Fibroblast of lung (primary cell): ENCODE measurements at regions not wholly inside any gene's neighbourhood (a gene's known extent, or its start where the extent isn't known, plus 50 kb on each side); places are given as distances from the start of the nearest gene placed in this dataset.

ENCODE experiments used
- DNase-seq, 2 donors: peaks; one replicate each; pipeline versions ENCODE4 v3.0.0 to v3.0.0-alpha.2; 2010; ENCODE audit warnings: low read depth in 2 of 2
- H2AFZ ChIP-seq: 2 replicates; pipeline ENCODE4 v1.5.1; 2012; ENCODE audit warnings: low read length, control low read depth, inconsistent platforms
- H3K27ac ChIP-seq: 2 replicates; pipeline ENCODE4 v1.5.1; 2011; ENCODE audit warnings: low read length, control low read depth; ENCODE audit not compliant: insufficient read depth
- H3K27me3 ChIP-seq: 2 replicates; pipeline ENCODE4 v1.5.1; 2011; ENCODE audit warnings: mild to moderate bottlenecking, low read length; ENCODE audit not compliant: control insufficient read depth, insufficient read depth
- H3K36me3 ChIP-seq: 2 replicates; pipeline ENCODE4 v1.5.1; 2011; ENCODE audit warnings: low read length; ENCODE audit not compliant: control insufficient read depth, insufficient read depth
- H3K4me1 ChIP-seq: 2 replicates; pipeline ENCODE4 v1.5.1; 2011; ENCODE audit warnings: low read length; ENCODE audit not compliant: control insufficient read depth, insufficient read depth; ENCODE audit errors: extremely low read depth
- H3K4me2 ChIP-seq: 2 replicates; pipeline ENCODE4 v1.5.1; 2011; ENCODE audit warnings: low read length, control low read depth; ENCODE audit not compliant: insufficient read depth; ENCODE audit errors: extremely low read depth
- H3K4me3 ChIP-seq, 4 experiments: fragments of 200-600 bp in 1 of 4; sonication (generic) in 1 of 4; replicated peaks in 1 of 4; 2 replicates each; pipeline ENCODE4 v1.5.1; 2011 to 2016; ENCODE audit warnings: low read length in 4 of 4, low read depth in 3 of 4, mild to moderate bottlenecking in 3 of 4, control low read depth in 2 of 4, inconsistent platforms in 1 of 4, mixed read lengths in 1 of 4; ENCODE audit not compliant: insufficient read depth in 1 of 4; ENCODE audit errors: control extremely low read depth in 1 of 4
- H3K79me2 ChIP-seq: 2 replicates; pipeline ENCODE4 v1.5.1; 2012; ENCODE audit warnings: mild to moderate bottlenecking, low read length, inconsistent platforms; ENCODE audit not compliant: control insufficient read depth, insufficient read depth
- H3K9ac ChIP-seq: 2 replicates; pipeline ENCODE4 v1.5.1; 2011; ENCODE audit warnings: mild to moderate bottlenecking, low read length, control low read depth; ENCODE audit not compliant: insufficient read depth
- H3K9me3 ChIP-seq: 2 replicates; pipeline ENCODE4 v1.5.1; 2012; ENCODE audit warnings: low read depth, low read length; ENCODE audit not compliant: control insufficient read depth, insufficient read depth
- H4K20me1 ChIP-seq: 2 replicates; pipeline ENCODE4 v1.5.1; 2011; ENCODE audit warnings: low read length; ENCODE audit not compliant: control insufficient read depth, insufficient read depth; ENCODE audit errors: extremely low read depth
- EZH2 ChIP-seq: IDR thresholded peaks from 2 replicates; pipeline ENCODE4 v1.5.1; 2012; ENCODE audit warnings: low read length, control low read depth, mild to moderate bottlenecking; ENCODE audit errors: missing control alignments
- TF ChIP-seq, protein P1 (sequence below), 2 donors: IDR thresholded peaks in 1 of 2; conservative IDR thresholded peaks in 1 of 2; 1 replicate in 1 of 2; 2 replicates in 1 of 2; pipeline ENCODE4 v1.5.1; 2011 to 2012; ENCODE audit warnings: low read length in 2 of 2, control low read depth in 1 of 2, inconsistent platforms in 1 of 2, low read depth in 1 of 2, mild to moderate bottlenecking in 1 of 2

- TF ChIP-seq, protein P1, sequence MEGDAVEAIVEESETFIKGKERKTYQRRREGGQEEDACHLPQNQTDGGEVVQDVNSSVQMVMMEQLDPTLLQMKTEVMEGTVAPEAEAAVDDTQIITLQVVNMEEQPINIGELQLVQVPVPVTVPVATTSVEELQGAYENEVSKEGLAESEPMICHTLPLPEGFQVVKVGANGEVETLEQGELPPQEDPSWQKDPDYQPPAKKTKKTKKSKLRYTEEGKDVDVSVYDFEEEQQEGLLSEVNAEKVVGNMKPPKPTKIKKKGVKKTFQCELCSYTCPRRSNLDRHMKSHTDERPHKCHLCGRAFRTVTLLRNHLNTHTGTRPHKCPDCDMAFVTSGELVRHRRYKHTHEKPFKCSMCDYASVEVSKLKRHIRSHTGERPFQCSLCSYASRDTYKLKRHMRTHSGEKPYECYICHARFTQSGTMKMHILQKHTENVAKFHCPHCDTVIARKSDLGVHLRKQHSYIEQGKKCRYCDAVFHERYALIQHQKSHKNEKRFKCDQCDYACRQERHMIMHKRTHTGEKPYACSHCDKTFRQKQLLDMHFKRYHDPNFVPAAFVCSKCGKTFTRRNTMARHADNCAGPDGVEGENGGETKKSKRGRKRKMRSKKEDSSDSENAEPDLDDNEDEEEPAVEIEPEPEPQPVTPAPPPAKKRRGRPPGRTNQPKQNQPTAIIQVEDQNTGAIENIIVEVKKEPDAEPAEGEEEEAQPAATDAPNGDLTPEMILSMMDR (conservative IDR thresholded peaks at IDR 0.05 in 1 of 2, IDR thresholded peaks at IDR 0.05 in 1 of 2; ENCODE audit: low read depth in 1 of 2, low read length in 2 of 2), result no peak
- no peak for TF ChIP-seq EZH2
- no peak for DNase-seq
- no peak overlapping the region for H3K4me3 ChIP-seq
- H4K20me1 ChIP-seq, result no peaks in the 10 kb centered on the region
- no peaks in the 10 kb centered on the region for H3K9me3 ChIP-seq
- no peak overlapping the region for H2AFZ ChIP-seq
- no peaks in the 10 kb centered on the region for H3K79me2 ChIP-seq
- no peaks in the 10 kb centered on the region for H3K36me3 ChIP-seq
- no peak overlapping the region for H3K9ac ChIP-seq
- no peaks in the 10 kb centered on the region for H3K27me3 ChIP-seq
- H3K4me2 ChIP-seq, result no peak overlapping the region
- no peak overlapping the region for H3K27ac ChIP-seq
- H3K4me1 ChIP-seq, result no peaks in the 10 kb centered on the region
Observed at GRCh38 chr13:108096301-108096915, 118.9 kb downstream of the LIG4 start.

- H2AFZ ChIP-seq, result no peak overlapping the region
- no peaks in the 10 kb centered on the region for H4K20me1 ChIP-seq
- no peak overlapping the region for H3K27ac ChIP-seq
- H3K9me3 ChIP-seq, result no peaks in the 10 kb centered on the region
- no peaks in the 10 kb centered on the region for H3K79me2 ChIP-seq
- no peak for TF ChIP-seq EZH2
- TF ChIP-seq, protein P1 (conservative IDR thresholded peaks at IDR 0.05 in 1 of 2, IDR thresholded peaks at IDR 0.05 in 1 of 2; ENCODE audit: low read depth in 1 of 2, low read length in 2 of 2), result no peak
- H3K36me3 ChIP-seq, result no peaks in the 10 kb centered on the region
- H3K4me3 ChIP-seq, result no peak overlapping the region
- no peaks in the 10 kb centered on the region for H3K4me1 ChIP-seq
- H3K27me3 ChIP-seq, result no peaks in the 10 kb centered on the region
- no peak for DNase-seq
- no peak overlapping the region for H3K4me2 ChIP-seq
- no peak overlapping the region for H3K9ac ChIP-seq
Observed at GRCh38 chr13:108095036-108095435, 120.3 kb downstream of the LIG4 start.

- Histone ChIP-seq H3K4me2 (no peak overlapping the region), H2AFZ (no peak overlapping the region), H4K20me1 (no peaks in the 10 kb centered on the region), H3K27me3 (no peaks in the 10 kb centered on the region), H3K4me3 (no peak overlapping the region), H3K36me3 (no peaks in the 10 kb centered on the region), H3K27ac (no peak overlapping the region), H3K4me1 (no peaks in the 10 kb centered on the region), H3K79me2 (no peaks in the 10 kb centered on the region), H3K9ac (no peak overlapping the region), H3K9me3 (no peaks in the 10 kb centered on the region)
- TF ChIP-seq, protein P1 (conservative IDR thresholded peaks at IDR 0.05 in 1 of 2, IDR thresholded peaks at IDR 0.05 in 1 of 2; ENCODE audit: low read depth in 1 of 2, low read length in 2 of 2), result no peak
- no peak for TF ChIP-seq EZH2
- DNase-seq, result no peak
Observed at GRCh38 chr13:108093616-108094015, 121.7 kb downstream of the LIG4 start.
